Brain microvascular endothelial cell (primary cell): ENCODE measurements at regions not wholly inside any gene's neighbourhood (a gene's known extent, or its start where the extent isn't known, plus 50 kb on each side); places are given as distances from the start of the nearest gene placed in this dataset.

Source experiments
- DNase-seq: peaks from one replicate; pipeline ENCODE4 v3.0.0-alpha.2; 2020
- H3K27ac ChIP-seq: fragments of 250-450 bp; sonication (Bioruptor Pico); 2 replicates; pipeline ENCODE4 v1.5.1; 2020; ENCODE audit warnings: mild to moderate bottlenecking, moderate library complexity
- H3K27me3 ChIP-seq: fragments of 250-450 bp; sonication (Bioruptor Pico); replicated peaks from 2 replicates; pipeline ENCODE4 v1.5.1; 2020; ENCODE audit warnings: mild to moderate bottlenecking
- H3K36me3 ChIP-seq: fragments of 250-450 bp; sonication (Bioruptor Pico); replicated peaks from 2 replicates; pipeline ENCODE4 v1.5.1; 2020; ENCODE audit warnings: mild to moderate bottlenecking
- H3K4me3 ChIP-seq: 2 replicates; pipeline ENCODE4 v1.5.1; 2011; ENCODE audit warnings: low read depth, mild to moderate bottlenecking, control low read depth, low read length, moderate library complexity
- CTCF ChIP-seq: IDR thresholded peaks from 2 replicates; pipeline ENCODE4 v1.5.1; 2011; ENCODE audit warnings: low read depth, mild to moderate bottlenecking, moderate library complexity, low read length, control low read depth, inconsistent platforms; ENCODE audit errors: missing control alignments
- in situ Hi-C: cut with HindIII; loops from 2 replicates; pipeline ENCODE4 v1.10.0; 2017; ENCODE audit warnings: low sequenced_read_pairs, low pct_ligation_motif_present

- in situ Hi-C loops: no loop called here
- Histone ChIP-seq H3K4me3 (no peak overlapping the region), H3K27ac (no peak overlapping the region), H3K36me3 (no peaks in the 10 kb centered on the region), H3K27me3 (no peaks in the 10 kb centered on the region)
- no peak for DNase-seq
- TF ChIP-seq CTCF: no peak
Observed at GRCh38 chr12:105464406-105464805, 133.9 kb downstream of the C12orf75 start.

DNA sequence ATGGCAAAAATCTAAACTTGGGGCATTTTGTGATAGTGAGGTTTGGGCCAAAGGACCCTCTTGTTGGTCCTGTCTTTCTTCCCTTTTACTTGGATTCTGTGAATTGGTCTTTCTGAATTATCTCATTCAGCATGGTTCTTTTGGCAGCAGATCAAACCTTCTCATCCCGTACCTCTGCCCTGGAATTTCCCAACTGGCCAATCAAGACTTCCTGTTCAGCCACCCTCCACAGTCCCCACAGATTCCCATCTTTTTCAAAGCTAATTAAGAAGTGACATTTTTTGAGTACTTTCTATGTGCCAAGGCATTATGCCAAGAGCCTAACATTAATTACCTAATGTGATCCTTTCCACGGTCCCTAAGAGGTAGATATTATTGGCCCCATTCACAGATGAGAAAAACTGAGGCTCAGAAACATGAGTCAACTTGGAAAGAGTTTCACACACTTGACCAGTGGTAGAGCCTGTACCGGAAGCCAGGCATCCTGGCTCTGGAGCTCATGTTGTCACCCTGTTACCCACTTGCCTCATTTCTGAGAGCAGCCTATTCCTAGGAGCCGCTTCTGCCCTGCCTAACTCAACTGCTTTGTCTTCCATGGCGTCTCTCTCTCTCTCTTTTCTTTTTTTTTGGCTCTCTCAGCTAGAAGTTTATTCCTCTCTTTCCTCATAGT is 135.9 kb downstream of the C12orf75 start:
- DNase-seq: no peak
- in situ Hi-C loops: no loop called here
- Histone ChIP-seq H3K4me3 (no peak overlapping the region), H3K36me3 (no peaks in the 10 kb centered on the region), H3K27me3 (no peaks in the 10 kb centered on the region), H3K27ac (no peak overlapping the region)
- no peak for TF ChIP-seq CTCF

DNA sequence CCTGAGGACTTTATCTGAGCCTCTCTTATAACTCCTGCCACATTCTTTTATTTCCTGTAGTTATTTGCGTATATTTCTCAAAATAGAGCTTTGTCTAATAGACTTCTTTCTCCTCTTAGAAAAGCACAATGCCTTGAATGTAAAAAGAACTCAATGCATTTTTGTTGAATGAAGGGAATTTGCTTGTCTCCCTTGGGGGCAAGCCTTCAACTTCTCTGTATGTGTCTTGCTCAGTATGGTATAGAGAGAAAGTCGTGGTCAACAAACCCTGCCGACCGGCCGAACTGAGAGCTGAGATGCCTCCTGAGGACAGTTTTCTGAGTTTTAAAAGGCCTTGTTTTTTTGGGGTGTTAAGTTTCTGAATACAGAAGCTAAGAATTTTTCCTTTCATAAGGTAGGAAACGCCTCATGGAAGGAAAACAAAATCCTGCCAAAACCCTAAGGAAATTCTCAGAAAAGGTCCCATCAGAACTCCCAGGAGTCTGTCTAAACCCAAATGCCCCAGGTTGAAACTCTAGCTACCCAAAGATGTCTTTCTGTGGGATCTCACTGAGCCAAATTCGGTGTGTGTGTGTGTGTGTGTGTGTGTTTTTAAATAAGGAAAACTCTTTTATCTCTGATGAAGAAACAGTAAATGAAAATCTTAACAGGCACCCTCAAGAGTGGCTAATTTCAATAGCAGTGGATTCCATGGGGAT is 136.6 kb downstream of the C12orf75 start:
- no peak for DNase-seq
- Histone ChIP-seq H3K27me3 (no peaks in the 10 kb centered on the region), H3K27ac (no peak overlapping the region), H3K4me3 (no peak overlapping the region), H3K36me3 (no peaks in the 10 kb centered on the region)
- in situ Hi-C loops: no loop called here
- no peak for TF ChIP-seq CTCF

- H3K27me3 ChIP-seq: no peaks in the 10 kb centered on the region
- no peaks in the 10 kb centered on the region for H3K36me3 ChIP-seq
- no peak overlapping the region for H3K27ac ChIP-seq
- no peak for TF ChIP-seq CTCF
- no peak for DNase-seq
- in situ Hi-C loops: no loop called here
- no peak overlapping the region for H3K4me3 ChIP-seq
Observed at GRCh38 chr12:105467710-105468366, 137.3 kb downstream of the C12orf75 start.

DNA sequence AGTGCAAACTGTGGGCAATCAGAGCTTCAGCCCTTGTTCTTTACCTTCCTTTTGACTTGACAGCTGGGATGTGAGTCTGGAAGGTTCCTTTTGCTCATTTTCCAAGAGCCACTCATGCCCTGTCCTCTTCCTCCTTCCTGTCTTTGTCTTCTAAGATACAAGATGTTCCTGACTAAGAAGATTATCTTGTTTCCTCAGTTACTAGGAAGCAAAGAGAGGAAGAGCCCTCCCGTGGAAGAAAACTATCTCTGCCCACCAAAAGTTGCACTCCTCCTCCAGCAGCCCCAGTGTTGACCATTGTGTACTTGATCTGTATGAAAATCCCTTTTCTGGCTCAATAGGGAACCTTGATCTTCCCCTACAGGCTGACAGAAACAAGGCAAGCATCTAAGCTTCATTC is 138.0 kb downstream of the C12orf75 start:
- TF ChIP-seq CTCF: no peak

More for the DNA sequence above, 138.0 kb downstream of the C12orf75 start:
- no peak overlapping the region for H3K4me3 ChIP-seq
- in situ Hi-C loops: no loop called here
- H3K27ac ChIP-seq: no peak overlapping the region
- H3K27me3 ChIP-seq: no peaks in the 10 kb centered on the region
- DNase-seq: no peak
- no peaks in the 10 kb centered on the region for H3K36me3 ChIP-seq
